ENCODE measurements at regions not wholly inside any gene's neighbourhood (a gene's known extent, or its start where the extent isn't known, plus 50 kb on each side); places are given as distances from the start of the nearest gene placed in this dataset.
"Not testable (repeated sequence)": the region's sequence is repeated elsewhere in the genome, so short reads cannot be mapped to it uniquely, and the experiment has no call there.

DNA sequence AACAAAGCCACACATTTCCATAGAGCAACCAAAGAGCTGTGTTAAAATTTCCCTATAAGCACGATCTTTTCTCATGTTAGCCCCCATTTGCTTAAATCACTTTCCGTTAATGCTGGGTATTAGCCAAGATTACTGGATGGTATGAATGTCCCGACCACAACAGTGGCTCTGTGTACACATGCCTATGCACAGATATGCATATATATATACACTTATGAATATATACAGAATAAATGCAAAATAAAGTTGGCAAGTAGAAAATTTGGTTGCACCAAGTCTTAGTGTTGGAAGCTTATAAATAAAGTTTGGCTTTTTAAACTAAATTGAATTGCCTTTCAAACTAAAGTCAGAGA, 265.9 kb upstream of the ETAA1 start:
- no peak for DNase-seq

DNA sequence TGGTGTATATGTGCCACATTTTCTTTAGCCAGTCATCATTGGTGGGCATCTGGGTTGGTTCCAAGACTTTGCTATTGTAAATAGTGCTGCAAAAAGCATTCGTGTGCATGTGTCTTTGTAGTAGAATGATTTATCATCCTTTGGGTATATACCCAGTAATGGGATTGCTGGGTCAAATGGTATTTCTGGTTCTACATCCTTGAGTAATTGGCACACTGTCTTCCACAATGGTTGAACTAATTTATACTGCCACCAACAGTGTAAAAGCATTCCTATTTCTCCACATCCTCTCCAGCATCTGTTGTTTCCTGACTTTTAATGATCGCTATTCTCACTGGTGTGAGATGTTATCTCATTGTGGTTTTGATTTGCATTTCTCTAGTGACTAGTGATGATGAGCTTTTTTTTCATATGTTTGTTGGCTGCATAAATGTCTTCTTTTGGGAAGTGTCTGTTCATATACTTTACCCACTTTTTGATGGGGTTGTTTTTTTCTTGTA, 264.6 kb upstream of the ETAA1 start:
- DNase-seq = not testable (repeated sequence)

GRCh38 chr2:67135208-67135607, 261.9 kb upstream of the ETAA1 start:
- DNase-seq = no peak

GRCh38 chr2:67137699-67138098, 259.4 kb upstream of the ETAA1 start:
- no peak for DNase-seq

- DNase-seq = no peak
Observed at GRCh38 chr2:67142071-67142470, 255.1 kb upstream of the ETAA1 start.

GRCh38 chr2:67142741-67143140, 254.4 kb upstream of the ETAA1 start:
- no peak for DNase-seq

DNA sequence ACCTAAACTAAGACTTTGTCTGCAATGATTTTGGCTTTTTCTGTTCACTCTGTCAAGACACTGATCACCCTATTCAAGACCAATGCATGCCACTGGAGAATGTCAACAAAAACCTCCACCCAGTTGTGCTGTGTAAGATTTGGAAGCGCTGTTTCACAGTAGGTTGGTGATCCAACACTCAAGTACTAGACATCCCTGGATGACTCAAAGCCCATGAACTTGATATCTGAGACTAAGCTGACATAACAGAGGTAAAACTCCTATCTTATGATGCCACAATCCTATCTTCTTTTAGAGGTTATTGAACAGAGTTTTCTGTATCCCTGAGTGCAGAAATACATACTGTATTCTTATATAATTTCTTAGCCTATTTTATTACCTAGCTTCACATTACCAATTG, 251.3 kb upstream of the ETAA1 start:
- DNase-seq = no peak

- no peak for DNase-seq
Observed at GRCh38 chr2:67156796-67157195, 240.3 kb upstream of the ETAA1 start.

- DNase-seq = no peak
Observed at GRCh38 chr2:67158718-67159117, 238.4 kb upstream of the ETAA1 start.

GRCh38 chr2:67159929-67160328, 237.2 kb upstream of the ETAA1 start:
- no peak for DNase-seq

DNA sequence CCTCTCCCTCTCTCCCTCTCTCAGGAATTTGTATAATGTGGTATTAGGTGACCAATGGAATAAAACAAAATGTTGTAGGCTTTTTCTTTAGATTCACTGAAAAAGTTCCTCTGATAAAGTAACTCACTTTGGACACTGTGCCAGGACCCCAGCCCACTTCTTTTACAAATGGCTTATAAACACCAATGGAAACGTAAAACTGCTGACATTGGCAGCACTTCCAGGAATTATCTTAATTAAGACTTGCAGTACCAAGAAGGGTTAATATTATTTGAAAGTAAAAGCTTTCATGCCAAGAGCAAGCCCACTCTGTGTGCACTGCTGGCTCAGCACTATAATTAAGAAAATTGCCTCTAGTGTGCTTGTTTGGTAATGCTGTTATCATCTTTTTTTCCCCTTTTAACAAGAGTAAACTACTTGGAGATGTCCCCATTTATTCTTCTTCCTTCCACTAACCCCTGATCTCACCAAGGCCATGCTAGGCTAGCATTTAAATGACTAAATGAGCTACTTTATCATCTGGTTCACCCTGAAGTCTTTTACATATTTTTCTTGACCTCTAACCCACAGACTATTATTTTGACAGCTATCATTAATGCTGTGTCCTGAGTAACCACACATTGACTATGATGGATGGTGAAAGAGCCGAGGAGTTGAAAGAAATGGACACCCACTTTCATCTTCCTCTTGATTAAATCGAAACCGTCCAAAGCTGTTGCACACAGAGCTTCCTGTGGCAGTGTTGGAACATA, 232.2 kb upstream of the ETAA1 start:
- no peak for DNase-seq

DNA sequence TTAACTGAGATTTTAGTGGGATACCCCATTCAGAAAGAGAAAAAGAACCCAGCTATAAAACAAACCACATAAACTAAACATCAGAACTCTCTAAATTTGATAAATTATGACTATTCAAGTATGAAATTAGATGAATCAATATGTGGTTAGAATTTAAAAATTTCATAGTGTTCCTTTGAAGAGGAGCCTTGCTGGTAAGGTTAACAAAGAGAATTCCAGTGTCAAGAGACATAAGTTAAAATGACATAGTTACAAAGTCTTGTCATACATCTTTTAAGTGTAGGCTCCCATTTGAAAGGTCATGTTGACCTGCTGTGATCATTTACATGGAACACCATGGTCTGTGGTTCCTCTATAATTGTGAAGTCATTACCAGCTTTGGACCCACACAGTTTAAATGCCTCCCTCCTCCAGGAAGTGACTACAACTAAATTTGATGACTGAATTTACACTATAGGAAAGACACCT, 231.6 kb upstream of the ETAA1 start:
- DNase-seq = peak; percentile 2

DNA sequence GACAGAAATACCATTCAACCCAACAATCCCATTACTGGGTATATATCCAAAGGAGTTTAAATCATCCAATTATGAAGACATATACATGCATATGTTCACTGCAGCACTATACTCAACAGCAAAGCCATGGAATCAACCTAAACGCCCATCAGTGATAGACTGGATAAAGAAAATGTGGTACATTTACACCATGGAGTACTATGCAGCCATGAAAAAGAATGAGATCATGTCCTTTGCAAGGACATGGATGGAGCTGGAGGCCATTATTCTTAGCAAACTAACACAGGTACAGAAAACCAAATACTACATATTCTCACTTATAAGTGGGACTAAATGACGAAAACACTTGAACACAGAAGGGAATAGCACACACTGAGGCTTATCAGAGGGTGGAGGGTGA, 230.6 kb upstream of the ETAA1 start:
- DNase-seq = not testable (repeated sequence)

- DNase-seq = no peak
Observed at GRCh38 chr2:67169417-67170140, 227.6 kb upstream of the ETAA1 start.

GRCh38 chr2:67179526-67179925, 217.6 kb upstream of the ETAA1 start:
- DNase-seq = no peak

GRCh38 chr2:67180841-67181240, 216.3 kb upstream of the ETAA1 start:
- DNase-seq = no peak

- DNase-seq = no peak
Observed at GRCh38 chr2:67182884-67183283, 214.2 kb upstream of the ETAA1 start.

DNA sequence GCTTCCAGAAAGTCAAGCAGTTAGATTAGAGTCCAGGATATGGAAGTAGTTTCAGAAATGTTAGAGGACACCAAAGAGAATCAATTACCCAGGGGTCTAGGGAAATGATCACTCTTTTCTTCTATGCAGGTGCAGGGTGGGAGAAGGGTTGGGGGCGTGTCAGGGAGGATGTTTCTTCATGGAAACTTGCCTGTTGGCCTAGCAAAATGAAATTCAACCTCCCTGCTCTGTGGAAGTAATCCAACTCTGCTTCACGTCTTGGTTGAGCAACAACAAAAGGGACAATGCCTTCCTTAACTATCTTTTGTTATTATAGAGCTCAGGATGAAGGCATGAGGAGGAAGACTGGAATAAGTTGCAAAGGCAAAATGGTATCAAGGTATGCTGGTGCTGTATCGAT, 210.8 kb upstream of the ETAA1 start:
- DNase-seq = no peak

GRCh38 chr2:67186871-67187270, 210.3 kb upstream of the ETAA1 start:
- DNase-seq = no peak

- not testable (repeated sequence) for DNase-seq
Observed at GRCh38 chr2:67195327-67195726, 201.8 kb upstream of the ETAA1 start.

DNA sequence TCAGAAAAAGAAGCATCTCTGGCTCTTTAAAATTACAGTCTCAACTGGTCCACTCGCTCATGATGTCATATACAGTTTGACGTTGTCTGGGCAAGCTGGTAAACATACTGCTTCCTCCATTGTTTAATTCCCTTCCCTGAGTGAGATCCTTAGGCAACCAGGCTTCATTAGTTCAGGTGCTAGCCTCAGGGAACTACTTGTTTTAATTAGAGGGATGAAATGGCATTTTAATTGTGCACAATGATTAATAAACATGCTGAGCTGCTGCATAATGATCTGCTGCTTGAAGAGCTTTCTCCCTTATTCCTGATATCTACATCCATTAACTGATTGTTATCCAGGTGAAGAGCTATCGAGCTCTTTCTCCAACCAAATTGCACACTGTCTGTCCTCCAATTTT, 195.6 kb upstream of the ETAA1 start:
- no peak for DNase-seq

DNA sequence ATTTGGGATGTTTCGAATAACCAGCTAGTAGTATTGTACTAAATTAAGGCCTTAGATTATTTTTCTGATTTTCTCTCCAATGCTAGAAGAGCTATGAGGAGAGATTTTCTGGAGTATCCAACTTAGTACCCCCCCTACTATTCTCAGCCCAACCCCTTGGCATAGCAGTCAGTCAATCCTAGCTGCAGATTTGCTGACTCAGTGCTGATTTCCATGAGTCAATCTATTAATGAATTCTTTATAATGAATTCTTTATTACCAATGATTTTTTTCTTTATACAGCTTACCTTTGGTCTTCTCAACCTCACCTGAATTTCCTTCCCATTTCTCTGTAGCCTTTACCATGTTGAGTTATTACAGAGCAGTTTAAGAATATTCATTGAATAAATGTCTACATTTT, 192.8 kb upstream of the ETAA1 start:
- DNase-seq = no peak

DNA sequence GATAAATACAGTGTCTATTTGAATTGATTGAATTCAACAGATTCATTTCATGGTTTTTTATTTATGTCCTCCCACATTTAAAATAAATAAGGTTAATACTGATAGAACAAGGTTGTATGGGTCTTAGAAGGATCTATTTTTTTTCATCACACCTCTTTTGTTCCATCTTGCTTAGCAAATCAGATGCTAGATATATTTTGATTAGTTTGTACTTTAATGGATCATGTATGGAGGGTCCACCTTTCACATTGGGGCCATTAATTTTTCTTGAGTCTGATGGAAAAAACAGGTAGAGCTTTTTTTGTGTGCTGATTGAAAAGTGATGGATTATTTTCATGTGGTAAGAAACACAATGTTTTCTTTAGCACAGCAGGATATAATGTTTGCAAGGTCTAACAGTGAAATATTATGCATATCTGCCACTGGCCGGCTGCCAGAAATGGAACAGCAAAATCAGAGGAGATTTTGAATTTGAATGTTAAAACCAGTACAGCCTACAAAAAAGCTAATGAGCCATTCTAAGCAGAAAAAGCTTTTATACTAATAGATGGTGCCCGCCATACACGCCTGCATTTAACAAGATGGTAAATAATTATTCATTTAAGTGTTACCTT, 188.1 kb upstream of the ETAA1 start:
- DNase-seq = no peak

DNA sequence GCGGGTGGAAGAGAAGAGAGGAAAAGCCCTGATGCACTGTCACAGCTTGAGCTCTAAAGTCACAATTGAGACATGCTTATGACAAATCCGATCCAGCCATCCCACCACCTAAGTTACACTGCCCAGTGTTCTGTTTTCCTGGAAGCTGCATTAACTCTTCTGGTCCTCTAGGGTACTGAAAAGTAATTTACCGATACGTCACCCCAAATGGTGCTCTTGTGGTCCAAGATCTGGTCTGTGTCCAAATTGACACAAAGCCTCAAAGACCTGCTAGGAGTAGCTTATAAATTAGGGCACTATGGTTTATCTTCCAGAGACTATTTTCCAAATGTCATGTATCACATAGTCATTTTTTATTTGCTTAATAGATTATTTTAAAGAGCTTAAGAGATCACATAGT, 186.7 kb upstream of the ETAA1 start:
- no peak for DNase-seq
